Keratinocyte (primary cell): ENCODE measurements at regions not wholly inside any gene's neighbourhood (a gene's known extent, or its start where the extent isn't known, plus 50 kb on each side); places are given as distances from the start of the nearest gene placed in this dataset.

Experiments used
- DNase-seq: peaks from one replicate; pipeline ENCODE4 v3.0.0-alpha.2; 2011; ENCODE audit warnings: low read depth, missing footprints, low spot score
- FAIRE-seq: peaks from 2 replicates; lab custom pipeline; 2011; peaks lifted over from hg19 to GRCh38; lab: Jason Lieb, UNC
- H2AFZ ChIP-seq: 2 replicates; pipeline ENCODE4 v1.6.0; 2012; ENCODE audit warnings: low read length, control low read depth, inconsistent platforms; ENCODE audit not compliant: control insufficient read depth
- H3K27ac ChIP-seq: 2 replicates; pipeline ENCODE4 v1.5.1; 2011; ENCODE audit warnings: low read length; ENCODE audit not compliant: control insufficient read depth, insufficient read depth
- H3K27me3 ChIP-seq: 3 replicates; pipeline ENCODE4 v1.6.0; 2011; ENCODE audit warnings: low read length; ENCODE audit not compliant: control insufficient read depth, insufficient read depth; ENCODE audit errors: extremely low read depth
- H3K36me3 ChIP-seq, 2 experiments: 2 replicates in 1 of 2; 3 replicates in 1 of 2; pipeline ENCODE4 v1.5.1; 2011; ENCODE audit warnings: low read length in 2 of 2, mild to moderate bottlenecking in 1 of 2; ENCODE audit not compliant: control insufficient read depth in 2 of 2, insufficient read depth in 2 of 2; ENCODE audit errors: extremely low read depth in 1 of 2
- H3K4me1 ChIP-seq: 3 replicates; pipeline ENCODE4 v1.5.1; 2011; ENCODE audit warnings: low read length; ENCODE audit not compliant: control insufficient read depth, insufficient read depth; ENCODE audit errors: extremely low read depth
- H3K4me2 ChIP-seq: 3 replicates; pipeline ENCODE4 v1.6.0; 2011; ENCODE audit warnings: low read depth, low read length; ENCODE audit not compliant: control insufficient read depth, insufficient read depth; ENCODE audit errors: extremely low read depth
- H3K4me3 ChIP-seq, 3 experiments: fragments of 200-600 bp in 1 of 3; sonication (generic) in 1 of 3; 2 replicates in 2 of 3; 3 replicates in 1 of 3; pipeline ENCODE4 v1.5.1; 2011 to 2016; ENCODE audit warnings: low read length in 3 of 3, mild to moderate bottlenecking in 3 of 3, control low read depth in 2 of 3, inconsistent platforms in 1 of 3, low read depth in 1 of 3, mixed read lengths in 1 of 3, mixed run types in 1 of 3, moderate library complexity in 1 of 3; ENCODE audit not compliant: control insufficient read depth in 2 of 3, insufficient read depth in 2 of 3; ENCODE audit errors: extremely low read depth in 1 of 3
- H3K79me2 ChIP-seq: 2 replicates; pipeline ENCODE4 v1.6.0; 2012; ENCODE audit warnings: low read length; ENCODE audit not compliant: control insufficient read depth, insufficient read depth
- H3K9ac ChIP-seq: 3 replicates; pipeline ENCODE4 v1.6.0; 2011; ENCODE audit warnings: low read length; ENCODE audit not compliant: control insufficient read depth, insufficient read depth; ENCODE audit errors: extremely low read depth
- H3K9me1 ChIP-seq: 3 replicates; pipeline ENCODE4 v1.6.0; 2011; ENCODE audit warnings: low read length; ENCODE audit not compliant: control insufficient read depth, insufficient read depth; ENCODE audit errors: extremely low read depth
- H3K9me3 ChIP-seq: 2 replicates; pipeline ENCODE4 v1.5.1; 2012; ENCODE audit warnings: low read depth, low read length; ENCODE audit not compliant: control insufficient read depth
- H4K20me1 ChIP-seq: 3 replicates; pipeline ENCODE4 v1.6.0; 2011; ENCODE audit warnings: low read length; ENCODE audit not compliant: control insufficient read depth, insufficient read depth; ENCODE audit errors: extremely low read depth
- EZH2 ChIP-seq: IDR thresholded peaks from one replicate; pipeline ENCODE4 v1.6.1; 2012; ENCODE audit warnings: inconsistent platforms, mild to moderate bottlenecking, low read length, moderate library complexity
- dilution Hi-C: fragments of 300-500 bp; cut with MboI; formaldehyde crosslinking; loops from one replicate; pipeline ENCODE4 v1.7.0; 2020; ENCODE audit warnings: low sequenced_read_pairs; ENCODE audit not compliant: extremely low pct_ligation_motif_present
- TF ChIP-seq, protein P1 (sequence below), 3 experiments: IDR thresholded peaks in 1 of 3; conservative IDR thresholded peaks in 1 of 3; optimal IDR thresholded peaks in 1 of 3; 2 replicates in 2 of 3; 3 replicates in 1 of 3; pipeline versions ENCODE3 to v1.5.1; 2011; ENCODE audit warnings: low read length in 3 of 3, mild to moderate bottlenecking in 3 of 3, moderate library complexity in 2 of 3, control low read depth in 1 of 3, inconsistent platforms in 1 of 3; ENCODE audit not compliant: insufficient read depth in 2 of 3; ENCODE audit errors: extremely low read depth in 1 of 3

DNA sequence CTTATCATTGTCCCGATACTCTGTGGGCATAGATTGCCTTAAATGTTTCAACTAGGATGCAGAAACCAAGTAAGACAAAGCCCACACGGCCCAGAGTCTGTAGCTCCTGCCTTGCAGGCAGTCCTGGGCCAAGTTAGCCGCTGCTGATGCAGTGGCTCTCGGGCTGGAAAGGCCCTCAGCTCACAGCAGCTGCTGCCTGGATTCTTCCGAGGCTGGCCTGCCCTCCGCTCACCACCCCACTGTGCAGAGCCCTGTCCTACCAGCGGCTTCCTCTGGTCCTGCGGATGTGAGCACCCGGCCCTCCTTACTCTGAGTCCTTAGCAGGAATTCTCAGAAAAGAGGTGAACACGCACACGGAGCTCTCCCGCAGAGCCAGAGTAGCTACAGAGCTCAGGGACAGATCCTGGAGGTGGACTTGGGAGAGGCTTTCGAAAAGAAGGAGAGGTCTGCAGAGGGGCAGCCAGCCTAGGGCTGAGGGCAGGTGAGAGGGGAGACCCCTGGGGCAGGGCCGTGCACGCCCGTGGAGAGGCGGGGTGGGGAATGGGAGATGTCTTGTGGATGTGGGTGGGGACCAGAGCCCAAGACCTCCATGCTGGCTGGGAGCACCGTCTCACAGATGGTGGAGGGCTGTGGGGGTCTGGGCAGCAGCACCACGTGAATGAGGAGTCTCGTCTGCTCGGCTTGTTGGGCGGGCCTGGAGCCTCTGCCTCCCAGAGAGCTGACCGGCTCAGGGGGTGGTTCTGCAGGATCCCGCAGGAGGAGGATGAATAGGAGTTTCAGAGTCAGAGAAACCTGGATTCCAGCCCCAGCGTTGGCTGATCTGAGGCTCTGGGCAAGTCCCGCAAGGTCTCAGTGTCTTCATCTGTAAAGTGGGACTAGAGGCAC, 117.4 kb upstream of the B3GAT1 start:
- no peak overlapping the region for H3K9ac ChIP-seq
- dilution Hi-C loops, result no loop called here
- H3K79me2 ChIP-seq, result no peaks in the 10 kb centered on the region
- H2AFZ ChIP-seq, result no peak overlapping the region
- no peaks in the 10 kb centered on the region for H3K27me3 ChIP-seq
- no peak overlapping the region for H3K27ac ChIP-seq
- H3K9me3 ChIP-seq, result no peaks in the 10 kb centered on the region
- H3K9me1 ChIP-seq, result no peaks in the 10 kb centered on the region
- no peaks in the 10 kb centered on the region for H3K4me1 ChIP-seq
- H3K36me3 ChIP-seq, result no peaks in the 10 kb centered on the region
- no peak overlapping the region for H3K4me3 ChIP-seq
- TF ChIP-seq, protein P1, sequence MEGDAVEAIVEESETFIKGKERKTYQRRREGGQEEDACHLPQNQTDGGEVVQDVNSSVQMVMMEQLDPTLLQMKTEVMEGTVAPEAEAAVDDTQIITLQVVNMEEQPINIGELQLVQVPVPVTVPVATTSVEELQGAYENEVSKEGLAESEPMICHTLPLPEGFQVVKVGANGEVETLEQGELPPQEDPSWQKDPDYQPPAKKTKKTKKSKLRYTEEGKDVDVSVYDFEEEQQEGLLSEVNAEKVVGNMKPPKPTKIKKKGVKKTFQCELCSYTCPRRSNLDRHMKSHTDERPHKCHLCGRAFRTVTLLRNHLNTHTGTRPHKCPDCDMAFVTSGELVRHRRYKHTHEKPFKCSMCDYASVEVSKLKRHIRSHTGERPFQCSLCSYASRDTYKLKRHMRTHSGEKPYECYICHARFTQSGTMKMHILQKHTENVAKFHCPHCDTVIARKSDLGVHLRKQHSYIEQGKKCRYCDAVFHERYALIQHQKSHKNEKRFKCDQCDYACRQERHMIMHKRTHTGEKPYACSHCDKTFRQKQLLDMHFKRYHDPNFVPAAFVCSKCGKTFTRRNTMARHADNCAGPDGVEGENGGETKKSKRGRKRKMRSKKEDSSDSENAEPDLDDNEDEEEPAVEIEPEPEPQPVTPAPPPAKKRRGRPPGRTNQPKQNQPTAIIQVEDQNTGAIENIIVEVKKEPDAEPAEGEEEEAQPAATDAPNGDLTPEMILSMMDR (optimal IDR thresholded peaks at IDR 0.05 in 1 of 3, IDR thresholded peaks at IDR 0.05 in 1 of 3, conservative IDR thresholded peaks at IDR 0.05 in 1 of 3; ENCODE audit: extremely low read depth in 1 of 3, insufficient read depth in 2 of 3, low read length in 3 of 3), result no peak
- FAIRE-seq, result no peak
- no peak for DNase-seq
- no peaks in the 10 kb centered on the region for H4K20me1 ChIP-seq
- H3K4me2 ChIP-seq, result no peak overlapping the region

DNA sequence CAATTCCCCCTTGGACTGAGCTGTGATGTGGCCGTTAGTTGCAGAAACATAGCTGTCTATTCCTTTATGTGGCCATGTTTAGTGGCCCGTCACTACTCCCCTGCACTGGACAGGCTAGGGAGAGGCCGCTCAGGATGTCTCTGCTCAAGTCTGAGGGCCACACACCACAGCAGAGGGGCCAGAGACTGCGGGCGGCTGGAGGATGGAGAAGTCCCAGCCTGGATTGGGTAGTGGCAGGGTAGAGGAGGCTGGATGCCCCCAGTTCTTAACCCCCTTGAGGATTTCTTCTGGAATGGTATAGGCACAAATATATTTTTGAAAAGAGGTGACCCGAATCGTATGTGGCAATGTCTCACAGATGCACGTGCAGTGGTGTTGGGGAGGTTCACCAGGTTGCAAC, 116.4 kb upstream of the B3GAT1 start:
- Histone ChIP-seq H3K9ac (no peak overlapping the region), H3K4me2 (no peak overlapping the region), H3K79me2 (no peaks in the 10 kb centered on the region), H3K27ac (no peak overlapping the region), H3K36me3 (no peaks in the 10 kb centered on the region), H3K4me3 (no peak overlapping the region), H2AFZ (no peak overlapping the region), H4K20me1 (no peaks in the 10 kb centered on the region), H3K9me3 (no peaks in the 10 kb centered on the region), H3K4me1 (no peaks in the 10 kb centered on the region), H3K9me1 (no peaks in the 10 kb centered on the region), H3K27me3 (no peaks in the 10 kb centered on the region)
- FAIRE-seq, result no peak
- no peak for TF ChIP-seq EZH2
- TF ChIP-seq, protein P1 (optimal IDR thresholded peaks at IDR 0.05 in 1 of 3, IDR thresholded peaks at IDR 0.05 in 1 of 3, conservative IDR thresholded peaks at IDR 0.05 in 1 of 3; ENCODE audit: extremely low read depth in 1 of 3, insufficient read depth in 2 of 3, low read length in 3 of 3), result no peak
- no peak for DNase-seq
- dilution Hi-C loops, result no loop called here
